LNCaP clone FGC (cell line): ENCODE measurements at regions not wholly inside any gene's neighbourhood (a gene's known extent, or its start where the extent isn't known, plus 50 kb on each side); places are given as distances from the start of the nearest gene placed in this dataset.

Source experiments
- DNase-seq: peaks from one replicate; pipeline ENCODE4 v3.0.0-alpha.2; 2011; ENCODE audit warnings: low read depth
- H3K4me3 ChIP-seq: 2 replicates; pipeline ENCODE4 v1.5.1; 2011; ENCODE audit warnings: mild to moderate bottlenecking, low read depth, low read length, control low read depth
- TF ChIP-seq, protein P1 (sequence below): IDR thresholded peaks from 2 replicates; pipeline ENCODE4 v1.5.1; 2012; ENCODE audit warnings: mild to moderate bottlenecking; ENCODE audit not compliant: control insufficient read depth, insufficient read depth; ENCODE audit errors: extremely low read depth

DNA sequence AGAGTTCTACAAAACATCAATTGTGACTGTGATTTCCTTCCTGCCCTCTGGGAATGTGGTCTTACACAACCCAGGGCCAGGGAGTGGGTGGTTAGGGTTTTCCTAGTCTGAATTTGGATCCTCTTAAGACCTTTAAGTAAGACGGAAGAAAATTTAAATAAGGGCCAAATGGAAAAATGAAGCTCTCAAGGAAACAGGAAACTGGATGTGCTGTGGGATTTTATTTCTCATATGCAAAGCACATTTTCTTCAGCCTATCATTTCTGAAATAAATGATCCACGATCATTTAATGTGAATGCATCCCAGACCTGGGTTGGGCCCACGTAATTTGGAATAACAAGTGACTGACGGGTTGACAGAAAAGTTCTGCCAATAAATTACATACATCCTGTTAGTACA, 243.6 kb downstream of the CLIC5 start:
- TF ChIP-seq, protein P1, sequence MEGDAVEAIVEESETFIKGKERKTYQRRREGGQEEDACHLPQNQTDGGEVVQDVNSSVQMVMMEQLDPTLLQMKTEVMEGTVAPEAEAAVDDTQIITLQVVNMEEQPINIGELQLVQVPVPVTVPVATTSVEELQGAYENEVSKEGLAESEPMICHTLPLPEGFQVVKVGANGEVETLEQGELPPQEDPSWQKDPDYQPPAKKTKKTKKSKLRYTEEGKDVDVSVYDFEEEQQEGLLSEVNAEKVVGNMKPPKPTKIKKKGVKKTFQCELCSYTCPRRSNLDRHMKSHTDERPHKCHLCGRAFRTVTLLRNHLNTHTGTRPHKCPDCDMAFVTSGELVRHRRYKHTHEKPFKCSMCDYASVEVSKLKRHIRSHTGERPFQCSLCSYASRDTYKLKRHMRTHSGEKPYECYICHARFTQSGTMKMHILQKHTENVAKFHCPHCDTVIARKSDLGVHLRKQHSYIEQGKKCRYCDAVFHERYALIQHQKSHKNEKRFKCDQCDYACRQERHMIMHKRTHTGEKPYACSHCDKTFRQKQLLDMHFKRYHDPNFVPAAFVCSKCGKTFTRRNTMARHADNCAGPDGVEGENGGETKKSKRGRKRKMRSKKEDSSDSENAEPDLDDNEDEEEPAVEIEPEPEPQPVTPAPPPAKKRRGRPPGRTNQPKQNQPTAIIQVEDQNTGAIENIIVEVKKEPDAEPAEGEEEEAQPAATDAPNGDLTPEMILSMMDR: no peak
- no peak overlapping the region for H3K4me3 ChIP-seq
- DNase-seq: no peak

DNA sequence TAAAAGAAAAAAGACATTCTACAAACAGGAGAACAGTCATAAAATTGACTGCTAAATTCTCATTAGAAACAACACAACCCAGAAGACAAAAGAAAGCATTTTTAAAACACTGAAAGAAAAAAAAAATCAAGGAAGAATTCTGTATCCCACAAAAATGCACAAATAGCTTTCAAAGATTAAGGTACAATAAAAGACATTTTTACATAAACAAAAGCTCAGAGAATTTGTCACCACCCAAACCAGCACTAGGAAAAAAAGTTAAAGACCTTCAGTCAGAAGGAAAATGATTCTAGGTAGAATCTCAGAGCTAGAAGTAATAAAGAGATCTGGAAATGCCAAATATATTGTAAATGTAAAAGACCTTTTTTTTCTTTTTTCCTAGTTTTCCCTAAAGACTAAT, 252.4 kb downstream of the CLIC5 start:
- TF ChIP-seq, protein P1: no peak
- DNase-seq: no peak
- H3K4me3 ChIP-seq: no peak overlapping the region

DNA sequence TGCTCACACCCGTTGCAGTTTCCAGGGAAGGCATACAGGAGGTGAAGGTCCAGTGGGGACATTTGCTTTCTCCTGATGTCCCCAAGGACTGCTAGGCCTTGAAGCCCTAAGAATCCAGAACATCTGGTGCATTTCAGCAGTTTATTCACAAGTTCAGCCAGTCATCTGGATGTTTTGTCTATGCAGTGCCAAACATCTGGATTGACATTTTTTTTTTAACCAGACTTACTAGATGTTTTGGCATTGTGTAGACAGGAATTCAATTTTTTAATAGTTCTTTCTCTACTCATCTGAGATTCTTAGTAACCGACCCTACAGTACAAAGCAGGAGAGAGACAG, 256.2 kb downstream of the CLIC5 start:
- no peak for DNase-seq
- H3K4me3 ChIP-seq: no peak overlapping the region
- TF ChIP-seq, protein P1: no peak

DNA sequence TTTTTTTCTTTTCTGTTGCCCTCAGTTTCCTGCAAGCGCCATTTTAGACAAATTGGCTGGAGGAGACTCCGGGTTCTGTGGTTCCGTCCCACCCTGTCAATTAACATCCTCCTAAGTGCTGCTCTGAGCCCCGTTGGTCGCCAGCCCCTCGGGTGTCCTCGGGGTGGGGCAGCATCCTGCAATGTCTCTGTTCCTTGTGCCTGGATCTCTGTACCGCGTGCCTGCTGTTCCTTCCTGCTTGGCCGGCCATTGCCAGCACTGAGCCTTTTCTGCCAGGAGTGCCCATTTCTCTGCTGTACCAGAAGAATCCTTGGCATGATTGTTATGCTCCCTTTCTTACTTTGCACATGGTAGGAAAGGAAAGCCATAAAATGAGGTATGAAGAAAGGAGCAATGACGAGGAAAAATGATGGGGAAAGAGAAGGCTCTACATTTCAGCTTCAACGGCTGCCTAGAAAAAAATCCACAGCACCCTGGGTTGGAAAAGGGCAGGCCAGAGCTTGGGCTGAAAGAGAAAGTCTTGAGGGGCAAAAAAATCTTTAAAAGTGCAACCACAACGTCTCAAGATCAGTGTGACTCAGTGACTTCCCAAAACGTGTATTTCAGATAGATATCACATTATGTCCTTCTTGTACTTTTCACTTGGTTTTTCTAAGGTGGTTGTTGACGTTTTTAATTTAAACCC, 256.7 kb downstream of the CLIC5 start:
- no peak overlapping the region for H3K4me3 ChIP-seq
- DNase-seq: no peak
- TF ChIP-seq, protein P1: no peak

DNA sequence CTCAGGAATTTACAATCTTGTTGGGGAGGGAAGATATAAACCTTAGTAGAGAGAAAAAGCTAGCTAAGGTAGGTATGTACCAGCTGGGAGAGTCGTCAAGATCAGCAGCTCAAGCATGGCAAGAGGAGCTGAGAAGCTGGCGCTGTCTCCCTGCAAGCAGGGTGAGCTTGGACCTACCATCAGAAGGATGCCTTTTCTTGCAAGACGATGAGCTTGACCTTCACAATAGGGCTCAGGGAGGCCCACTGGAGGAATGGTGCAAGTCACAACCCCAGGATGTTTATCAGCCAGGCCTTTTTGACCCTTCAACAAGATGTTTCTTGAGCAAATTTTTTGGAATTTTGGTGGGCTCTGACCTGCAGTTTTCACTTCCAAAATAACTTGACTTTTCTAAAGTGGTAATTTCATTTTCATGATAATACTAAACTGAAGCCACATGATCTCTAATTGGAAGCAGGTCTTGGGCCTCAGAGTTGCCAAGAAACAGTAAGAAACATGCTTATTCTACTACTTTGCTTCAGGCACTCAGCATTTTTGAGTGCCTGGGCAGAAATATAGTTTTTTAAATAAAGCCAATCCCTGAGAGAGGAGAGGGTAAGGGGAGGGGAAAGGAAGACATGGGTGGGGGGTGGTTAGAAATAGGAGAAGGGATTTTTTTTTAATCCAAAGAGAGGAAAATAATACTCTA, 258.1 kb downstream of the CLIC5 start:
- DNase-seq: no peak
- TF ChIP-seq, protein P1: no peak
- H3K4me3 ChIP-seq: no peak overlapping the region

DNA sequence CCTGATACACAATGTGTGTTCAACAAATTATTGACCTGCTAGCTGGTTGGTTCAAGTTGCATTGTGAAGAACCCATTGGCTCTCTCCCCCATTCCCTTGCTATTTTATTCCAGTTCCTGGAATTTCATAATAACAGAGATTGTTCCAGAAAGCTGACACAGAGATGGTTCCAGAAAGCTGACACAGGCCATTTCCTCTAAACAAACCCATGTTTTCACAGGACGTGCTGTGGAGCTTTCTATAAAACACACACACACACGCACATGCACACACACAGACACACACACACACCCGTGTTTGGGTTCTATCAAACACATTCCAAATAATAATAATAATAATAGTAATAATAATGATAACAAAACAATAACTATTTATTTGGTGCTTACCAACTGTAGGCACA, 259.1 kb downstream of the CLIC5 start:
- DNase-seq: no peak
- no peak overlapping the region for H3K4me3 ChIP-seq
- TF ChIP-seq, protein P1: no peak

DNA sequence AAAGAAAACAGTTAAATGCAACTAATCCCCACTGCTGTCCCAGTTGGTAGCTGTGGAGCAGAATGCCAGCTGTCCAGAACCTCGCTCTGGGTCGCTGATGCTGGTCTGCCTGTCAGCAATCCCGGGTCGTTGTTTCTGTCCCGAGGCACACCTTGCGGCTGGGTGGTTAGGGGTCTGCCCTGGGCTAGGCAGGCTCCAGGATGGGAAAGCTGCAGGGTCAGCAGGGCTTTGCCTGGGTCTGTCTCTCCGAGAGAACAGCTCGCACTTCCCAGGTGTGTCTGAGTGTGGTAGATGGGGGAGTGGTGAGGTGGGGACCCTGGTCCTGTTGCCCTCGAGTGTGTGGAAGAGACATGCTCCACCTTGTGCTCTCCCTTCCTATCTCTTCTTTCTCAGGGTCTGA, 261.2 kb downstream of the CLIC5 start:
- no peak overlapping the region for H3K4me3 ChIP-seq
- no peak for DNase-seq
- TF ChIP-seq, protein P1: no peak
